ENCODE measurements at regions not wholly inside any gene's neighbourhood (a gene's known extent, or its start where the extent isn't known, plus 50 kb on each side); places are given as distances from the start of the nearest gene placed in this dataset.

DNA sequence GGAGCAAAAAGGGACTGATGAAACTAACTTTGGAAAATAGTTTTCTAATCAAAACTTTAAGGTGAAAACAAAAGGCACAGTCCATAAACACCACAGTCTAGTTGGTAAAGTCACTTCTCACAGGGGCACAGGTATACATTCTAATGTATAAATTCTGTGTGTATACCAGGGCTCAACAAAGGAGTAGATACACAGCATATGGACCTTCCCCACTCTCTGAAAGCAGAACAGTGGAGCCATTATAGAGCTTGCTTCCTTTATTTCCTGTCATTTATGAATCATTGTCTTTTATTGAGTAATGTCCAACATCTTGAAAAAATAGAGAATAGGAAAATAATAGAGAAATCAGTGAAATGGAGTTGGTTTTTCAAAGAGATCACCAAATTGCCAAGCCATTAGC, 746.5 kb upstream of the CHRM3 start:
- H3K27me3 ChIP-seq: no peaks in the 10 kb centered on the region
- H3K4me1 ChIP-seq: no peaks in the 10 kb centered on the region
- intact Hi-C loops (cut with DNase I): no loop called here
- no peaks in the 10 kb centered on the region for H3K36me3 ChIP-seq
- H3K4me3 ChIP-seq (replicated peaks in 1 of 3): no peak overlapping the region
- no peak for DNase-seq
- TF ChIP-seq, protein P1, sequence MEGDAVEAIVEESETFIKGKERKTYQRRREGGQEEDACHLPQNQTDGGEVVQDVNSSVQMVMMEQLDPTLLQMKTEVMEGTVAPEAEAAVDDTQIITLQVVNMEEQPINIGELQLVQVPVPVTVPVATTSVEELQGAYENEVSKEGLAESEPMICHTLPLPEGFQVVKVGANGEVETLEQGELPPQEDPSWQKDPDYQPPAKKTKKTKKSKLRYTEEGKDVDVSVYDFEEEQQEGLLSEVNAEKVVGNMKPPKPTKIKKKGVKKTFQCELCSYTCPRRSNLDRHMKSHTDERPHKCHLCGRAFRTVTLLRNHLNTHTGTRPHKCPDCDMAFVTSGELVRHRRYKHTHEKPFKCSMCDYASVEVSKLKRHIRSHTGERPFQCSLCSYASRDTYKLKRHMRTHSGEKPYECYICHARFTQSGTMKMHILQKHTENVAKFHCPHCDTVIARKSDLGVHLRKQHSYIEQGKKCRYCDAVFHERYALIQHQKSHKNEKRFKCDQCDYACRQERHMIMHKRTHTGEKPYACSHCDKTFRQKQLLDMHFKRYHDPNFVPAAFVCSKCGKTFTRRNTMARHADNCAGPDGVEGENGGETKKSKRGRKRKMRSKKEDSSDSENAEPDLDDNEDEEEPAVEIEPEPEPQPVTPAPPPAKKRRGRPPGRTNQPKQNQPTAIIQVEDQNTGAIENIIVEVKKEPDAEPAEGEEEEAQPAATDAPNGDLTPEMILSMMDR (IDR thresholded peaks at IDR 0.05): no peak
- no peak for TF ChIP-seq POLR2A (IDR thresholded peaks at IDR 0.05)
- H3K27ac ChIP-seq: no peak overlapping the region
- H3K9me3 ChIP-seq: no peaks in the 10 kb centered on the region

DNA sequence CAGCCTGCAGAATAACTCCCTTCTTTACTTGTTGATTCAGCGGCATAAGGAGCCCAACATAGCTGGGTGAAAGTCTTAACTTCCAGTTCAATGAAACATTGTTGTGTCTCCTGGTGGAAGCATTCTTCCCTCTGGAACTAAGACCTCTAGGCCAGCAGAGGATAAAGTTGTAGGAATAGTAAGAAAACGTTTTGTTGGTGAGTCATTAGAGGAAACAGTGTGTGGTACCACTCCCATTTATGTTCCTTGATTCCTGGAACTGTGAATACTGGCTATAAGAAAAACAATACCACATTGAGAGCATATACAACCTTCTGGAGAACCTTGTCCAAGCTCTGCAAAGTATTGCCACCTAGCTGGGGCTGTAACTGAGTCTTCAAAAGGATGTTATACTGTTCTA, 737.4 kb upstream of the ZP4 start:
- H3K4me3 ChIP-seq (replicated peaks in 1 of 3): no peak overlapping the region
- no peaks in the 10 kb centered on the region for H3K9me3 ChIP-seq
- no peak for DNase-seq
- intact Hi-C loops (cut with DNase I): no loop called here
- no peak overlapping the region for H3K27ac ChIP-seq
- no peaks in the 10 kb centered on the region for H3K4me1 ChIP-seq
- H3K36me3 ChIP-seq: no peaks in the 10 kb centered on the region
- WGBS, 2 donors: 62 to 70% methylated on average over 2 of the region's 2 CpGs
- H3K27me3 ChIP-seq: no peaks in the 10 kb centered on the region
- TF ChIP-seq, protein P1 (IDR thresholded peaks at IDR 0.05): no peak
- TF ChIP-seq POLR2A (IDR thresholded peaks at IDR 0.05): no peak

DNA sequence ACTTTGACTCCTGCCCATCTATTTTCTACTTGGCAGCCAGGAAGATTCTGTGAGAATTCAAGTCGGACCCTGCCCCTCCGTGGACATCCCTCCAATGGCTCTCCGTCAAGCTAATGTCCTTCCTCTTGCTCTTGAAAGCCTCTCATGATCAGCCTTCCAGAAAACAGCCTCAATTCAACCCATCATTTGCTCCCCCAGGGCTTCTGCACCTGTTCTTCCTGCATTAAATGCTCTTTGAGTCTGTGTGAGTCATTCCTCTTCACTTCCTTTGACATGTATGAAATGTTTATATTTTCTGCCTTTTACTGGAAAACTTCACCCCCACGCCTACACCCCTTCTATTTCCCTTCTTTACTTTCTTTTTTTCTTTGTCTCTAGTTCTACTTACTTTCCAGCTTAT, 734.1 kb upstream of the ZP4 start:
- WGBS, 2 donors: 30 to 43% methylated on average over 4 of the region's 4 CpGs
- intact Hi-C loops (cut with DNase I): no loop called here

DNA sequence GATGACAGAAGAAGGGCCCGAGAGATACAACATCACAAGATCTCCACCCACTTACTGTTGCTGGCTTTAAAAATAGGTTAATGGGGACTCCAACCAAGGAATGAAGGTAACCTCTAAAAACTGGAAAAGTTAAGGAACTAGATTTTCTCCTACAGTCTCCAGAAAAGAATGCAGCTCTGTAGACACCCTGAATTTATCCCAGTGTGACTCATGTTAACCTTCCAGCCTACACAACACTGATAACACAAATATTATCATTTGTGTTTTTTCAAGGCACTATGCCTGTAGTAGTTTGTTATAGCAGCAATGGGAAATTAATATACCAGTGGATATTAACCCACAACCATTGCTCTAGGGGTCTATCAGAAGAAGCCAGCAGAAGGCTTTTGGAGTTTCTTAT, 730.7 kb upstream of the ZP4 start:
- Histone ChIP-seq H3K36me3 (no peaks in the 10 kb centered on the region), H3K27ac (no peak overlapping the region), H3K4me3 (replicated peaks in 1 of 3) (no peak overlapping the region), H3K27me3 (no peaks in the 10 kb centered on the region), H3K9me3 (no peaks in the 10 kb centered on the region), H3K4me1 (no peaks in the 10 kb centered on the region)
- intact Hi-C loops (cut with DNase I): no loop called here
- no peak for TF ChIP-seq POLR2A (IDR thresholded peaks at IDR 0.05)
- TF ChIP-seq, protein P1 (IDR thresholded peaks at IDR 0.05): no peak
- 93 to 94% methylated on average over 1 of the region's 1 CpG for WGBS, 2 donors
- DNase-seq: no peak

More for the DNA sequence above, 734.1 kb upstream of the ZP4 start:
- no peak overlapping the region for H3K27ac ChIP-seq
- DNase-seq: no peak
- no peak for TF ChIP-seq POLR2A (IDR thresholded peaks at IDR 0.05)
- TF ChIP-seq, protein P1 (IDR thresholded peaks at IDR 0.05): no peak
- no peaks in the 10 kb centered on the region for H3K9me3 ChIP-seq
- no peak overlapping the region for H3K4me3 ChIP-seq (replicated peaks in 1 of 3)
- no peaks in the 10 kb centered on the region for H3K36me3 ChIP-seq
- H3K27me3 ChIP-seq: no peaks in the 10 kb centered on the region
- no peaks in the 10 kb centered on the region for H3K4me1 ChIP-seq

DNA sequence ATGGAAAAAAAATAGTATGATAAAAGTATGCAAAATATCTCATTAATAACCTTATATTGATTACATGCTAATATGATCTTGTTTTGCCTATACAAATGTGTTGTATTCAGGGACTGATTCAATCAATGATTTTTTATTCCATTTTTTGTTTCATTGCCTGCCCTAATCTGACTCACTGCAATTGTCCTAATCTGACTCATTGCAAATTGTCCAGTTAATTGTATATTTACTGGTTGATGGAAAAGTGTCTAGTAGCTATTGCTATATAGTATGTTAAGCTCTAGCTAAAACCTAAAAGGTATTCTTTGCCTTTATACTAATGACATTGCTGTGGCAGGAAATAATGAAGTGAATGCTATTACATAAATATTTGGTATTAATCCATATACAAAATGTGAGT, 728.9 kb upstream of the ZP4 start:
- intact Hi-C loops (cut with DNase I): no loop called here
- Histone ChIP-seq H3K27me3 (no peaks in the 10 kb centered on the region), H3K36me3 (no peaks in the 10 kb centered on the region), H3K27ac (no peak overlapping the region), H3K4me3 (replicated peaks in 1 of 3) (no peak overlapping the region), H3K9me3 (no peaks in the 10 kb centered on the region), H3K4me1 (no peaks in the 10 kb centered on the region)
- no peak for DNase-seq
- TF ChIP-seq POLR2A (IDR thresholded peaks at IDR 0.05): no peak
- TF ChIP-seq, protein P1 (IDR thresholded peaks at IDR 0.05): no peak
